NCI-H1105 treated with DMSO at 0.1 percent for 48 hours (cell line): ENCODE measurements at regions not wholly inside any gene's neighbourhood (a gene's known extent, or its start where the extent isn't known, plus 50 kb on each side); places are given as distances from the start of the nearest gene placed in this dataset.
A peak's percentile ranks its signal among the peaks of the same experiment; 100 is the strongest.

Experiments
- DNase-seq: peaks from one replicate; lab custom pipeline; 2025; lab: John Stamatoyannopoulos, UW

DNA sequence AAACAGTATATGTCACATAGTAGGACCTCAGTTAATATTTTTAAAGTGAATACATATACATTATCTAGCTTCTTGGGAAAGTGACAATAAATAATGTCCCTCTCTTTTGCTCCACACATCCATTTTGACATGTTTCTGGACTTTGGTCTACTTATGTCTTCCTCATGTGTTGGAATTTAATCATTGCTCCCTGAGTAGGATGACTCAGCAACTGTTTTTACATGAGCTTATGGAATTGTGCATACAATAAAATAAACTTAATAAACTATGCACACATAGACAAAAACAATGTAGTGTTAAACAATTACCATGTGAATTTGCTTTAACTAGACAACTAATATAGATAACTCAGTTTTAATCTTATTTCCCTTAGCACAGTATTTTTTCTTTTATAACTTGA is 503.8 kb downstream of the TFAP2B start:
- no peak for DNase-seq

DNA sequence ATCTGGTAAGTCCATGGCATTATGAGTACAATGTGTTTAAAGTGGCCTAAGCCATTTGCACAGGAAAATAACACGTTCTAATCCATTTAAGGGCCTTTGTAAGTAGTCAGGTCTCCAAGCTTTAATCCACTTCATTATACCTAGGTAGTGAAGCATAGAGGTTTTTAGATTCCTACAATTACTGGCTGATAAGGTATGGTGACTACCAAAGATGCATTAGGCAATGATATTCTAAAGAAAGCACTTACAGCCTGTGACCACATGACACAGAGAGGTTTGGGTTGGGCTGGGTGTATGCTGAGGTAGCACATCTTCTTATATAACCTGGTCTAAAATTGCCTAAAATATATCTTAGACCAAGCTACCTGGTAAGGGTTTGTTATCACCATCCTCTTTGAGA is 504.4 kb downstream of the TFAP2B start:
- DNase-seq = no peak

DNA sequence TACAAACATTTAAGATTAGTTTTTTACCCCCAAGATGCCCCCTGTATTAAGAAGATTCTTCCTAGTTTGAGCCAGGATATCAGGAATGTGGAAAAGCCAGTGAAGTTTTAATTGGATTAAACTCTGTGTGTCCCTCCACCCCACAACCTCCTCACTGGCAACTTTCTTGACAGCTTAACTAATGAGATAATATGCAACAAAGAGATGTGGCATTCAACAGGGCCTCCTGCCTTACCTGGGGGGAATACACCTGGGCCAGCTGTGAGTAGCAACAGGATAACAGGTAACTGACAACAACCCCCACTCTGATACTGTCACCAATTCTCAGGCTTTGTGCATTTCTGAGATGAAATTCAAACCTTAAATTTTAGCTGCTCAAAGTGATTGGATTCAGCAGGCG is 512.3 kb downstream of the TFAP2B start:
- no peak for DNase-seq

DNA sequence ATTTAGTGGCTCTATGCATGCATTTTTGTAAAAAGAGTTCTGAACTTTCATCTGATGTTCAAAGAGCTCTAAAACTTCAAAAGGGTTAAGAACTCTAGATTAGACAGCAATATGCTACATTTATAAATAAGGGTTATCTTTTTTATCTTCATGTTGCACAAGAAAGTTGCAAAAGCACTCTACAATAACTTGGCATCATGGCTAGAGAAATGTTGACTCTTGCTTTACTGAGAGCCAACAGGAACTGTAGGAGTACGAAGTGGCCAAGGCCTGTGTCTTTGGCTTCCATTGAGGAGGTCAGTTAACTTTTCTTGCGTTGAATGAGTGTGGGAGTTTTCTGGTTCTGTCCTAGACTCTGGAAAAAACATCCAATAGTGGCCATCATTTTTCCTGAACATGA is 516.9 kb downstream of the TFAP2B start:
- DNase-seq = no peak

DNA sequence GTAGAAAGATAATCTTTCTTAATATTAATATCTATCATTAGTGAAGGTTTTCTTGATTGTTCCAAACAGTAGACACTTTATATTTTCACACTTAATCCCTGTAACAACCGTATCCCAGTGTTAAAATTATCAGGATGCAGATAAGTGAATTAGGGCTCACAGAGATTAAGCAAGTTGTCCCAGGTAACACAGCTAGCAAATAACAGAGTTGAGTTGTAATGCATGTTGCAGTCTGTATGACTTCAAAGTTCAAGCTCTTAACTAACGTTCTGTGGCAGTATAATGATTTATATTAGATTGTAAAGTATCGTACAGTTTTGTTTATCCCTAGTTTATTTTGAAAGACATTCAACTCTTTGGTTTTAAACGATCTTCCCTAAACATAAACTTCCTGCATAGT is 517.5 kb downstream of the TFAP2B start:
- no peak for DNase-seq

DNA sequence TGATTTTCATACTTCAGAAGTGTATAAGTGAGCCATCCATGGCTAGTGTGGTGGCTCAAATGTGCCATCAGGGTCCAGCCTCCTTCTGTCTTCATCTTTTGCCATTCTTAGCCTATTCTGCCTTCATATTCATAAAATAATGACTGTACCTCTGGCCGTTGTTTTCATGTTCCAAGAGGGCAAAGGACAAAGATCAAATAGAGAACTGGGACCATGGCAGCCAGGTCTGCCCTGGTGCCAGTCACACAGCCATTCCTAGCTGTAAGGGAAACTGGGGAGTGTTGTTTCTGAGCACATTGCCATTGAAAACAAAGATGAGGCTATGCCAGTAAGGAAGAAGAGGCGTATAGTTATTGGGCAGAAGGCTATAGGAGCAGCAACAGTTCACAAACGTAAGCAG is 518.6 kb downstream of the TFAP2B start:
- DNase-seq = no peak

DNA sequence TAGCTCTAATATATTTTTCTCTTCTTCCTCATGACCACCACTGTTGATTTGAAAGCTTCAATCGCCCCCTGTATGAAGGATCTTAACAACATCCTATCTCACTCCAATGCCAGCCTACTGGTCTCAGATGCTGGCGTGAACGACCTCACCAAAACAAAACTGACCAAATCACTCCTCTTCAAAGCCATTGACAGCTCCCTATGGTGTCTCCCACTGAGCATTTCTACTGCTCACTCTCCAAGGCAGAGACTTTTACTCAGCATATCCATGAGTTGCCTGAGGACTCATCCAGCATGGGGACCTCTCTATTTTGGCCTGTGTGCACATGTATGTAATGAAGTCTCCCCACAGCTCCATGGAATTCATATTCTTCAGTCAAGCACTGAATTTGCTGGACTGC is 520.4 kb downstream of the TFAP2B start:
- no peak for DNase-seq

DNA sequence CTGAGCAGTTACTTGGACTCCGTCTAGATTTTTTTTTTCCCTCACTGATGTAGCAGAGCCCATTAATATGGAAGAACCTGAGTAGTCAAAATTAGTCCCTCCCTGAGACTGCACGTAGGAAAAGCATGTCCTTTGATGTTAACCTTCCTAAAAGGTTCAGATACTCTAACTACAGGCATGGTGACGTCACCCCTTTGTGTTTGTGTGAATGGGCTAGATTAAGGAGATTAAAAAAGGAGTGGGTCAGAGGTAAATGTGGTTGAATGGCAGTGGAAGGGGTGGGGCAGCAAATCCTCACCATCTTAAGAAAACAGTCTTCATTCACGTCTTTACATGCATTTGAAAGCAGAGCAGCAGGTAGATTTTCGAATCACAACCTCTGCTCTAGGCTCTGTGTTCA is 521.1 kb downstream of the TFAP2B start:
- no peak for DNase-seq

DNA sequence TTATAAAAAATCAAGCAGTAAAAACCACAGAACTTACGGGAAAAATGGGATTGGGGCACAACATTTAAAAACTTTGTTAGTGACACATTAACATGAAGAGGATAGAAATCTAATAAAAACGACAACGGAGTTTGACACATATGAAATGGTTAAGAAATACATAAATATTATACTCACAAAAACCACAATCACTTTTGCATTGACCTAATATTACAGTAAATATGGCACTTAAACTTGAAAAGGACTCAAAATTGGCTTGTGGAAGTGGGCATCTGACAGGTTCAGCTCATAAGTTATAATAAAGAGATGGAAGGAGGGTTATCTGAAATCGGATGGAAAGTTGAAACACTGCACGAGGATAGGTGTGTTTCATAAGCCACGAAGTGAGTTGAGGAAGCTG is 523.7 kb downstream of the TFAP2B start:
- no peak for DNase-seq

DNA sequence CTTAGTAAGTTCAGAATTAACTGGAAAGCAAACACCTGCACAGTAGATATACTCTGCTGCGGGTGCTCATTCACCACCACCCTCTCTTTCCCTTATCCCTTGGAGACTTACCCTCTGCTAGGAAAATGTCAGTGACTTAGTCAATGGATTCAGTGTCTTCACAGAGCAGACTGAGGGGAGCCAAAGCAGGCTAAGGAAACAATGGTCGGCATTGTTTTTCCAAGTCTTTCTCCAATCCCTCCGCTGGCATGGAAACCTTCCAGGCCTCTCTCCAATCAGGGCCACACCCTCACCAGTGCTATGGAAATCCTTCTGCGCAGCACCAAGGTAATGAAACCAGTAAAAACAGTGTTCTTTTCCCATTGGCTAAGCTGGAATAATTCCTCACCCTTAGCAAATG is 531.2 kb downstream of the TFAP2B start:
- DNase-seq = no peak

DNA sequence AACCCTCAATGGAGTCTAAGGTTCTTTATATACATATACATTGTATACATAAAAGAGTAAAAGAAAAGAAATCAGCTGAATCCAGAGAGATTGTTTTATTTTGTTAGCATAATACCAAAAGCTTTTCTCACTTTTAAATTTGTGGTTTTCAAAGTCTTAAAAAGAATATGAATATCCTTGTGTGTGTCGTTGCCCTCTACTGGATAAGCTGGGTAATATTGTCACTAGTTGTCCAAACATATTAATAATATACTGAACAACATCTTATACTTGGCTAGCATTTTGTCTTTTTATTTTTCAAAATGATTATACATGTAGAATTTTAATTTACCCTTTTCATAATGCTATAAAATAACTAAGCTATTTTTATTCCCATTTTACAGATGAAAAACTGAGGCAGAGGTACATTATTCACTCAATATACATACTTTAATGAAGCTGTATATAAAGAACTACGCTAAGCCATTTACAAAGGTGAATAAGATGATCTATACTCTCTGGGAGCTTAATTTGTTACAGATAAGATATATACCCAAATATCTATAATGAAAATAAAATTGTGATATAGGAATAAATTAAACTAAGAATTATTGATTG is 531.7 kb downstream of the TFAP2B start:
- no peak for DNase-seq

DNA sequence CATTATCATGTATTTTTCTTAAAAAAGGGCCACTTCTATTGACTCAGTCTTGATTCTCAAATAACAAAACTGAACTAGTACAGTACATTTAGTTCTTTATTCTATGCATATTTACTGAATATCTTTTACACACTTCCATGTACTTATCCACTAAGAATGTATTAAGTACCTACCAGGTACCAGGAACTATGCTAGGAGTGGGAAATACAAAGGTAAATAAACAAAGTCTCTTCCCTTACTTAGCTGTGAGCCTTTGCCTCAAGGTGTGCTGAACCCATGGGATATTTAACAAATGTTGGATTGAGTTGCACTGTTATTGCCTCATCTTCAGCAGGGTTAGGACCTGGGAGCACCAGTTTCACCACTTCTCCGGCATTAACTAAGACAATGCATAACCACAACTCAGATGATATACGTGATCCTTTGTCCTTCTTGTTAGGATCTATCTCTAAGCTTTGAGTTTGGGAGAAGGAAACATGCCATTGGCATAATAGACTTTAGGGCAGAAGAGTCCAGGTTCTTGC is 533.9 kb downstream of the TFAP2B start:
- DNase-seq = no peak

DNA sequence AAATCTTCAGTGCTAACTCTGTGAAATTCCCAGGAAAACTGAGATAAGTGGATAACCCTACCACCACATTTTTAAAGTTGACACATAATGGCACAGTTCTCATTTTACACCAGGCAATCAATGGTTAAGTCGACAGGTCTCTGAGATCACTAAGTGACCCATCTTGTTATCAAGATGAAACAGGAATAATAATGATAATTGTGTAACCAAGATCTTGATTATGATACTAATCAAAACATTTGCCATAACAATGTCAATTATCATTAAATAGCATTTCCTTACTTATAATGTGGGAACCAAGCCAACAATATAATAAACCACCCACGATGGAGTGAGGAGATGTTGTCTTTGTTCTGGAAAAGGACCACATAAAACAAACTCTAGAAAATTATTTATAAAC is 541.6 kb downstream of the TFAP2B start:
- peak; percentile 48 for DNase-seq

DNA sequence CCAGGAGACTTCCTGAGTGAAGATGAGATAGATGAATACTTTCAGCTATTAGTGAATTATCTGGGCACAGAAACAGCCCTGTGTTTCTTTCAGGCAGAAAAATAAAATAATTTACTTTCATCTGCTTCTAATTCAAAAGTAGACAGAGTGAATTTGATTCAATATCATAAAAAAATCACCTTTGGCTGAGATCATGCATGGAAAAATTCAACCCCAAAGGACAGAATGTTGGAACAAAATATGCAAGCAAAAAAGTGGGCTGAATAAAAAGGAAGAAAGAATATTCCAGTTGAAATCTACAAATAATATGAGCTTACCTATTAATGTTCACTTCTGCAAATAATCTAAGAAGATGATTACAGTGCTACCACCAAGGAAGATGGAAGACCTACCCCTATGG is 546.9 kb downstream of the TFAP2B start:
- DNase-seq = no peak

DNA sequence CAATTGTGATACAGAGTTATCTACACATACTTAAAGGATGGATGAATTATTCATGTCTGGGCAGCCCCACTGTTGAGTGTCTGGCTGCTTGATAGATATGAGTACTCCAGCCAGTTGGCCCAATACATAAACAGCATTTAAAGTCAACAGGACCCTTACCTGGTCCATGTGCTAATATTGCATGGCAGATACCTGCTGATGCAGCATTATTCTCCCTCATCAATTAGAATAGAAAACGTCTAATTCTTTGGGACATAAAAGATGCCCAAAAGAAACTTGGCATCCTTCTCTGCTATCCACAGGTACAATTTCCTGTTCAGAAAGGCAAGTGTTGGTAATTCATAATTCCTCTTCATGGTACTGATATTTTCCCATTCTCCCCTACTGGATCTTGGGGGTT is 550.8 kb downstream of the TFAP2B start:
- no peak for DNase-seq

DNA sequence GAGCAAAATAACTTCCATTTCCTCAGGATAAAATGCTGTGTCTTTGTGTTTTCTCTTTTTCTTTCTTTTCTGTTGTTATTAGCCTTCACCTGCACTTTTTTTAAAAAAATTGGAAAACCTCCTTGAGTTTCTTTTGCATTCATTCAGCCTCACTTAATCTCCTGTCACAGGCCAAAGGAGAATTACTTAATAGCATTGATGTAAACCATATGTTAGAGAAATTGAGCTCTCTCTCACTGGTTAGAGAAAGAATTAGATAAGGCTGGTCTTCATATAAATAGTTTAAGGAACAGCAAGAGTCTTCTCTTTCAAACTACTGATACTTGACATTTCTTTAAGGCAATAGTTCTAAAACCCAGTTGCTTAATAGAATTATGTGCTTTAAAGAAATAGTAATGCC is 564.2 kb downstream of the TFAP2B start:
- no peak for DNase-seq

DNA sequence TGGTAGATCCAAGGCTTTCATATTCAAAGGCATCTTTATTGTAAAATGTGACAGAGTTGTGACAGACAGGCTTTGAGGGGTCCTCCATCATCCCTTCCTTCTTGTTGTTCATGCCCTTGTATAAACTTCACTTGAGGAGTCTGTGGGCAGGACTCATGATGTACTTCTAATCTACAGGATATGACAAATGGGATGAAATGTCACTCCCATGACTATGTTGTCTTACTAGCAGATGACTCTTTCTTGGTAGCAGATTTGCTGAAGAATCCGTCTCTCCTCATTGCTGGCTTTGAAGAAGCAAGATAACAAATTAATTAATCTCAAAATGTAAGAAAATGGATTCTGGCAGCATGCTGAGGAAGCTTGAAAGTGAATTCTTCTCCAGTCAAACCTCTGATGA is 566.1 kb downstream of the TFAP2B start:
- DNase-seq = no peak

DNA sequence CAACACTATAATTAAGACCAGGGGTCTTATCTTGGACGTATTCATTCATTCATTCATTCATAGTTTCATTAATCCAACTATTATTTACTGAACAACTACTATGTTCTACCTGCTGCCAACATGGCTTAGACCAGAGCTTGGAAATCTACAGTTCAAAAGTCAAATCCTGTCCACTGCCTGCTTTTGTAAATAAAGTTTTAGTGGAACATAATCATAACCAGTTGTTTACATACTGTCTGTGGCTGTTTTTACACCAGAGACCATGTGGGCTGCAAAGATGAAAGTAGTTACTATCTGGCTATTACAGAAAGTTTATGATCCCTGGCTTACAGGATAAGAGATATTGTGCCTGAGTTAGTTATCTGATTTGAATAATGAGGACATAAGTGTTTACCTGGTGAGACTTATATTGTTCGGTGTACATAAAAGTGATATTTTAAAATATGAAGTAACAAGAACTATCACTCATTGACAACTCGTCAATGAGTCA is 567.7 kb downstream of the TFAP2B start:
- DNase-seq = no peak

DNA sequence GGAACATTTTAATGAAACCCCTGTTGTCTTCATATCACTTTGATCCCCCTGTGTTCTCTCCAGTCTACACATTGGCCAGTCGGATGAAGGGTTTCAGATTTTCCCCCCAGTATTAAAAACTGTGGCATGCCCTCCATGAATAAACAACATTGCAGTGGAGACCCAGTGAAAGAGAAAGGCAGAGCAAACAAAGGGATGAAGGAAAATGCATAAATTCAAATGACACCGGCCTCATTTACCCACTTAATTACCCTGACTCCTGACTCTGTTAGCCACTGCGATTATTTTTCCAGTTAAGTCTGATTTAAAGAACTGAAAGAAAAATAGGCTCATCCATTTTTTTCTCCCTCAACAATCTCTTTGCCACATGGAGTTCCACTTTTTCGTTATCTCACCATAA is 569.2 kb downstream of the TFAP2B start:
- peak; percentile 33 for DNase-seq

DNA sequence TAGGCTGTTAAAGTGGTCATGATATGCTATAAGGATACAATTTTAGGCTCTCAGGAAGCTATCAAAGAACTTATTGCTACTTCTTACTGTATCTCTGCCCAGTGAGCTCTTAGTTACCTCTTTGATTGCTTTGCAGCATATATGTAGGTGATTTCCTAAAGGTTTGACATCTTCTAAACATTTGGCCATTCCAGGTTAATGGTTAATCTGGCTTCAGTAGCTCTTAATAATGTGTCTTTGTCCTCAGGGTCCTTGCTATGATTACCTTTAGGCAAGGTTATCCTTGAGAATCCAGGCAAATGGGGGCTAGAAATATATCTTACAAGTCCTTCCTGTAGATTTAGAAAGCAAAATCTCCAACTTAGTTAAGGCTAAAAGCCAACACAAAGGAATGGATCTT is 575.4 kb downstream of the TFAP2B start:
- no peak for DNase-seq

DNA sequence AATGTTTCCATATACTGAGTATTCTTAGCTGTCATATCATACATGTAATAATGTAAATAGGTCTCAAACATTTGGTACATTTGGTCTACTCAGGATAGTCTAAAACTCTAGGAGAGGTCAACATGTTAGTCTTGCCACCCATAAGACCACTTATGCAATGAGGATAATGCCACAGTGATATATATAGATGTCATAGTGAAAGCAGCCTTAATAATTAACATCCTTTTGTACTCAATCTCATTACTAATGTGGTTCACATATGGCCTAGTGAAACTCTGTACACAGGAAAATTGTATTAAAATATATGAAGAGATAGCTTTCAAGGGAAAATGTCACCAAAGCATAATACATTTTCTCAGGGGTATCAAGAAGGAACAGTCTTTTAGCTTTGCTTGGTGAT is 577.9 kb downstream of the TFAP2B start:
- no peak for DNase-seq

DNA sequence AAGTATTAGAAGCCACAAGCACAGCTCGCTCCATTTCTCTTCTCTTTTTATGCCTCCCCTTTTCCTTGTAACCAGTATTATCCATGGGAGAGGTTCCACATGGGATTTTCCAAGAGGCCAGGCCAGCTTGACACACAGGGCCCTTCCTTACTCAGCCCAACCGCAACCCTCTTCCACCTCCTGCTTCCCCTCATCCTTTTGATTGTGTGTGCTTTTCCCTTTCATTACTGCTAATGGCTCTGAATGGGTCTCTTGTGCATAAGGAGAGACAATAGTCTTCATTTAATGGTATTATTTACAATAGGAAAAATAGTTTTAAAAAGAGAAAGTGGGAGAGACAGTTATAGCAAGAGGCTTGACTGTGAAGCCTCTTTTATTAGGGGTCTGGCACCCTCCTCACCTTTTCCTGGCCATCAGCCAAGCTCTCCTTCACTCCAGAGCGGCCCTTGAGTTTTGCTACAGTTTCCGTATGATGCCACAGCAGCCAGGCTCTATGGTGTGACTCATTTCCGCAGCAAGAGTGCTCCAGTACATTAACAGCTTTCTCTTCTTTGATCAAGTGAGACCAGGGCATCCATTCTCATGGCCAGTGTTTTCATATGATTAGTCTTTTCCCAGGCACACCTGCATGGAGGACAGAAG is 579.5 kb downstream of the TFAP2B start:
- peak; percentile 99 for DNase-seq

DNA sequence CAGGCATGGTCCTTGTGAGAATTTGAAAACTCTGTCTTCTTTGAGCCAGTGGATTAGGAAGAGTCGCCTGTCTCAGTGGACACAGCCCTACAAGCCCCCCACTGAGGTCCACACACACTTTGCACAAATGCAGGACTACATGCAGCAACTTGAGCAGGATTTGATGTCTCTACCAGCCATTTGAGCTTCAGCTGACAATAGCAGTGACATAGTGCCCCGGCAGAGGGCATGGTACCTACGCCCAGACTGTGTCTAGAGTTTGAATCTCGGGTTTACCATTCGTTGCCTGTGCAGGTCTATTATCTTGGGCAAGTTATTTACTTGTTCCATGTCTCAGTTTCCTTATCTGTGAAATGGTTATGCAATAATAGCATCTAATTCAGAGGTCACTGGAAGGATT is 580.1 kb downstream of the TFAP2B start:
- DNase-seq = no peak

DNA sequence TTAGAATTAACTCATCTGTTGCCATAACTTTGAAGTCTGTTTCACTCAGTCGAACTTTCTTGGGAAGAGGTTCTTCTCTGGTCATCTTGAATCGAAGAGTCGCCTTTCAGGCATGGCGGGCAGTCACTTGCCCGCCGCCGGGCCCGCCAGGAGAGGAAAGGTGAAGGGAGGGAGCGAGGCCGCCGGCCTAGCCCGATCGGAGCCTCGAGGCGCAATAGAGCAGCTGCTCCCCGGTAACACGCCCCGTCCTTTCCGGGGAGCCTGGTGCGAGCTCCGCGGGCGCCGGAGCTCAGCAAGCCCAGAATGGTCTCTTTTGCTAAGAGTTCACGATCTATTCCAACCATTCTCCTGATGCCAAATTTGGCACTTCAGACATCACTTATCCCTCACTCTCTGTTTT is 591.8 kb downstream of the TFAP2B start:
- no peak for DNase-seq
